Heart left ventricle (tissue), 16 donors: ENCODE measurements at regions not wholly inside any gene's neighbourhood (a gene's known extent, or its start where the extent isn't known, plus 50 kb on each side); places are given as distances from the start of the nearest gene placed in this dataset.
"Not testable (repeated sequence)": the region's sequence is repeated elsewhere in the genome, so short reads cannot be mapped to it uniquely, and the experiment has no call there.

Experiments used
- ATAC-seq, 4 donors: fragments of 200-7000 bp; cut with Tn5 transposase; one replicate each; pipeline ENCODE4 v1.9.1; 2020 to 2022; ENCODE audit warnings: moderate library complexity in 4 of 4, mild to moderate bottlenecking in 3 of 4, moderate number of reproducible peaks in 1 of 4
- DNase-seq, 5 donors: peaks; one replicate each; pipeline ENCODE4 v3.0.0-alpha.2; 2020
- H3K27ac ChIP-seq, 12 donors: fragments of 200-600 bp; sonication (generic) in 4 of 12; one replicate each; pipeline versions ENCODE4 v1.5.0 to v1.8.0; 2016 to 2022; ENCODE audit warnings: mild to moderate bottlenecking in 2 of 12
- H3K27me3 ChIP-seq, 9 donors: fragments of 200-600 bp; sonication (generic) in 2 of 9; one replicate each; pipeline versions ENCODE4 v1.5.1 to v1.8.0; 2016 to 2022; ENCODE audit warnings: mild to moderate bottlenecking in 3 of 9
- H3K36me3 ChIP-seq, 9 donors: fragments of 200-600 bp; sonication (generic) in 2 of 9; one replicate each; pipeline versions ENCODE4 v1.5.0 to v1.8.0; 2018 to 2022; ENCODE audit warnings: mild to moderate bottlenecking in 2 of 9
- H3K4me1 ChIP-seq, 12 donors: fragments of 200-600 bp; sonication (generic) in 4 of 12; one replicate each; pipeline versions ENCODE4 v1.5.0 to v1.8.0; 2016 to 2022; ENCODE audit warnings: mild to moderate bottlenecking in 3 of 12
- H3K4me3 ChIP-seq, 12 donors: fragments of 200-600 bp; sonication (generic) in 4 of 12; one replicate each; pipeline versions ENCODE4 v1.5.0 to v1.8.0; 2017 to 2022; ENCODE audit warnings: mild to moderate bottlenecking in 9 of 12, moderate library complexity in 4 of 12
- H3K9me3 ChIP-seq, 12 donors: fragments of 200-600 bp; sonication (generic) in 4 of 12; one replicate each; pipeline versions ENCODE4 v1.5.0 to v1.8.0; 2016 to 2022; ENCODE audit warnings: mild to moderate bottlenecking in 1 of 12
- CTCF ChIP-seq, 12 donors: fragments of 200-600 bp; sonication (generic) in 4 of 12; IDR thresholded peaks; one replicate each; pipeline versions ENCODE4 v1.5.0 to v1.8.0; 2018 to 2022; ENCODE audit warnings: antibody characterized with exemption in 12 of 12, mild to moderate bottlenecking in 5 of 12
- POLR2A ChIP-seq, 2 donors: fragments of 450-650 bp; IDR thresholded peaks; one replicate each; pipeline ENCODE4 v1.6.1; 2017; ENCODE audit warnings: antibody characterized with exemption in 2 of 2, mild to moderate bottlenecking in 2 of 2, moderate library complexity in 2 of 2
- WGBS, 4 donors: extraction: QIAGEN DNeasy Blood & Tissue Kit in 2 of 4; methylation state at CpG; one replicate each; pipeline versions ENCODE4 v1.1.5 to v1.1.7; 2013 to 2018; 5-methylcytosine and 5-hydroxymethylcytosine counted together
- intact Hi-C, 10 donors: fragments of 100-400 bp; cut with DNase I; formaldehyde crosslinking; loops; one replicate each; pipeline versions ENCODE4 v1.11.1 to v1.14.2; 2022
- donor health status: ischemic (EF 13 %, LVEDD 7.1; RV severe dilation, severe dysfunction).
- donor health status: healthy with polysubstance abuse.
- donor health status: DM: no; HTN: yes; CAD: no.
- donor health status: DM: no; HTN: no; CAD: no.
- donor health status: ischemic (EF 25% LVEDD 6.9; RV normal size, moderate dysfunction).
- donor health status: ischemic (EF 25% LVEDD 5.7; RV mildly dilated, moderate dysfunction).
- donor health status: healthy.
- donor health status: DM: yes; HTN: yes; CAD: no.
- donor health status: ischemic (EF 35%, LVEDD 5.7; RV mildly dilated, moderate dysfunction).
- donor health status: nonischemic (EF 11% LVEDD 7.7; RV severe dilation, severe dysfunction).
- donor health status: DM: yes; HTN: yes; CAD: no.
- donor health status: PGD.
- donor health status: ischemic (EF 29% LVEDD 5.4; RV normal size, mild dysfunction).
- donor health status: nonischemic (EF 23%, LVEDD 6.1; RV moderate dilation, normal function).

- no peak overlapping the region for H3K4me3 ChIP-seq
- no peaks in the 10 kb centered on the region for H3K4me1 ChIP-seq
- intact Hi-C loops, result no loop called here
- H3K9me3 ChIP-seq, result peaks cover 0 to 3% (median 0%) of the 10 kb centered on the region in 12 donors
- H3K27me3 ChIP-seq, result no peaks in the 10 kb centered on the region
- no peak for DNase-seq
- H3K36me3 ChIP-seq, result no peaks in the 10 kb centered on the region
- no peak for ATAC-seq
- no peak for TF ChIP-seq CTCF (IDR thresholded peaks at IDR 0.05)
- TF ChIP-seq POLR2A (IDR thresholded peaks at IDR 0.05), result no peak
- WGBS, 4 donors, result 81 to 90% (median 83%) methylated on average over 12 of the region's 12 CpGs
- H3K27ac ChIP-seq, result no peak overlapping the region
Measured at GRCh38 chr6:169397684-169398083, 144.0 kb upstream of the THBS2 start.

- Histone ChIP-seq H3K4me1 (no peaks in the 10 kb centered on the region), H3K9me3 (peaks cover 0 to 13% (median 0%) of the 10 kb centered on the region in 12 donors), H3K27ac (no peak overlapping the region), H3K36me3 (no peaks in the 10 kb centered on the region), H3K27me3 (no peaks in the 10 kb centered on the region), H3K4me3 (no peak overlapping the region)
- WGBS, 4 donors, result 89 to 91% (median 90%) methylated on average over 19 of the region's 19 CpGs
- intact Hi-C loops, result no loop called here
- ATAC-seq, result no peak
- TF ChIP-seq POLR2A (IDR thresholded peaks at IDR 0.05) (no peak), CTCF (IDR thresholded peaks at IDR 0.05) (no peak)
- DNase-seq, result no peak
Measured at GRCh38 chr6:169396554-169397163, 143.0 kb upstream of the THBS2 start.

GRCh38 chr6:169396009-169396539, 142.4 kb upstream of the THBS2 start:
- intact Hi-C loops, H3K4me1 ChIP-seq, DNase-seq, ATAC-seq, H3K36me3 ChIP-seq, H3K27me3 ChIP-seq, H3K4me3 ChIP-seq, H3K27ac ChIP-seq: not testable (repeated sequence)
- H3K9me3 ChIP-seq, result peaks cover 0 to 19% (median 1%) of the 10 kb centered on the region in 12 donors
- WGBS, 4 donors, result 60 to 68% (median 66%) methylated on average over 7 of the region's 7 CpGs

GRCh38 chr6:169395080-169395805, 141.6 kb upstream of the THBS2 start:
- H3K4me3 ChIP-seq, result no peak overlapping the region
- no peaks in the 10 kb centered on the region for H3K4me1 ChIP-seq
- TF ChIP-seq CTCF (IDR thresholded peaks at IDR 0.05), result no peak
- TF ChIP-seq POLR2A (IDR thresholded peaks at IDR 0.05), result no peak
- intact Hi-C loops, result no loop called here
- H3K27me3 ChIP-seq, result no peaks in the 10 kb centered on the region
- H3K27ac ChIP-seq, result no peak overlapping the region
- WGBS, 4 donors, result 82 to 89% (median 87%) methylated on average over 7 of the region's 7 CpGs
- H3K36me3 ChIP-seq, result no peaks in the 10 kb centered on the region
- no peak for DNase-seq
- peaks cover 0 to 28% (median 2%) of the 10 kb centered on the region in 12 donors for H3K9me3 ChIP-seq
- ATAC-seq, result no peak
